OCI-LY1 (cell line): ENCODE measurements at regions not wholly inside any gene's neighbourhood (a gene's known extent, or its start where the extent isn't known, plus 50 kb on each side); places are given as distances from the start of the nearest gene placed in this dataset.
"Not testable (repeated sequence)": the region's sequence is repeated elsewhere in the genome, so short reads cannot be mapped to it uniquely, and the experiment has no call there.

Source experiments
- EZH2 ChIP-seq: fragments of 200-600 bp; sonication (generic), shearing (Covaris generic); IDR thresholded peaks from 2 replicates; pipeline ENCODE4 v1.8.0; 2017; ENCODE audit warnings: borderline replicate concordance, mixed run types, mild to moderate bottlenecking, antibody characterized with exemption, low read length, moderate library complexity, mixed read lengths
- TF ChIP-seq, protein P1 (sequence below): fragments of 200-600 bp; sonication (generic), shearing (Covaris generic); IDR thresholded peaks from 2 replicates; pipeline ENCODE4 v1.5.1; 2017; ENCODE audit warnings: mild to moderate bottlenecking, antibody characterized with exemption, low read length, moderate library complexity, mixed read lengths

DNA sequence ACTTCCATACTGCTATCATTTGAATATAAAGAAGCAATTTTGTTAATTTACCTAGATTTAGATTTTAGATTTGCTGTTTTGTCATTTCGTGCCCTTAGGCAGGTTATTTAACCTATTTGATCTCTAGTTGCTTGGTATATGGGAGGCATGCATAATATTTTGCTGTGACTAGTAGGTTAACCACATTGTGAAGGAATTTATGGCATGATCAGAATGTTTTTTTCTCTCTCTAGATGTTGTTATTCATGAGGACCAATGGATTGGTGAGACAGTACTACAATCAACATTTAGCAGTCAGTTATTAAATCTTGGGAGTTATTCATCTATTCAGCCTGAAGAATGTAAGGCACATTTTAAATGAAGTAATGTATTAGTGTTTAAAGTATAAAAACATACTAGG, 67.2 kb downstream of the SYT15B start:
- TF ChIP-seq, protein P1, sequence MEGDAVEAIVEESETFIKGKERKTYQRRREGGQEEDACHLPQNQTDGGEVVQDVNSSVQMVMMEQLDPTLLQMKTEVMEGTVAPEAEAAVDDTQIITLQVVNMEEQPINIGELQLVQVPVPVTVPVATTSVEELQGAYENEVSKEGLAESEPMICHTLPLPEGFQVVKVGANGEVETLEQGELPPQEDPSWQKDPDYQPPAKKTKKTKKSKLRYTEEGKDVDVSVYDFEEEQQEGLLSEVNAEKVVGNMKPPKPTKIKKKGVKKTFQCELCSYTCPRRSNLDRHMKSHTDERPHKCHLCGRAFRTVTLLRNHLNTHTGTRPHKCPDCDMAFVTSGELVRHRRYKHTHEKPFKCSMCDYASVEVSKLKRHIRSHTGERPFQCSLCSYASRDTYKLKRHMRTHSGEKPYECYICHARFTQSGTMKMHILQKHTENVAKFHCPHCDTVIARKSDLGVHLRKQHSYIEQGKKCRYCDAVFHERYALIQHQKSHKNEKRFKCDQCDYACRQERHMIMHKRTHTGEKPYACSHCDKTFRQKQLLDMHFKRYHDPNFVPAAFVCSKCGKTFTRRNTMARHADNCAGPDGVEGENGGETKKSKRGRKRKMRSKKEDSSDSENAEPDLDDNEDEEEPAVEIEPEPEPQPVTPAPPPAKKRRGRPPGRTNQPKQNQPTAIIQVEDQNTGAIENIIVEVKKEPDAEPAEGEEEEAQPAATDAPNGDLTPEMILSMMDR = not testable (repeated sequence)
- TF ChIP-seq EZH2 = not testable (repeated sequence)
